ENCODE measurements at regions not wholly inside any gene's neighbourhood (a gene's known extent, or its start where the extent isn't known, plus 50 kb on each side); places are given as distances from the start of the nearest gene placed in this dataset.

DNA sequence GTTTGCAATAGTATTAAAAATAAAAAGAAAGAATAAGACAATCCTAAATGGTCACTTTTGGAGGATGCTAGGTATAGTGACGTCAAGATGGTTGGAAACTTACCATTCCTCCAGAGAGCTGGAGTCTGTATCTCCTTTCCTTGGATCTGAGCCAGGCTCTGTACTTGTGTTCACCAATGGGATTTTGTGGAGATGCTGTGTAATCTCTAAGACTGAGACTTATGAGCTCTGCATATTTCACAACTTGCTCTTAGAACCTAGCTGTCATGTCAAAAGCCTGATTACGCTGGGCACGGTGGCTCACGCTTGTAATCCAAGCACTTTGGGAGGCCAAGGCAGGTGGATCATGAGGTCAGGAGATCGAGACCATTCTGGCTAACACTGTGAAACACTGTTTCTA is 126.8 kb upstream of the CLSTN2 start:
- Mint-ChIP-seq H3K27me3 (peaks cover 10% of the 10 kb centered on the region), H3K4me3 (no peak overlapping the region), H3K27ac (no peak overlapping the region), H3K9me3 (no peaks in the 10 kb centered on the region), H3K4me1 (ENCODE audit: unreplicated experiment) (peaks cover 4% of the 10 kb centered on the region), H3K36me3 (no peaks in the 10 kb centered on the region)
- TF ChIP-seq, protein P1, sequence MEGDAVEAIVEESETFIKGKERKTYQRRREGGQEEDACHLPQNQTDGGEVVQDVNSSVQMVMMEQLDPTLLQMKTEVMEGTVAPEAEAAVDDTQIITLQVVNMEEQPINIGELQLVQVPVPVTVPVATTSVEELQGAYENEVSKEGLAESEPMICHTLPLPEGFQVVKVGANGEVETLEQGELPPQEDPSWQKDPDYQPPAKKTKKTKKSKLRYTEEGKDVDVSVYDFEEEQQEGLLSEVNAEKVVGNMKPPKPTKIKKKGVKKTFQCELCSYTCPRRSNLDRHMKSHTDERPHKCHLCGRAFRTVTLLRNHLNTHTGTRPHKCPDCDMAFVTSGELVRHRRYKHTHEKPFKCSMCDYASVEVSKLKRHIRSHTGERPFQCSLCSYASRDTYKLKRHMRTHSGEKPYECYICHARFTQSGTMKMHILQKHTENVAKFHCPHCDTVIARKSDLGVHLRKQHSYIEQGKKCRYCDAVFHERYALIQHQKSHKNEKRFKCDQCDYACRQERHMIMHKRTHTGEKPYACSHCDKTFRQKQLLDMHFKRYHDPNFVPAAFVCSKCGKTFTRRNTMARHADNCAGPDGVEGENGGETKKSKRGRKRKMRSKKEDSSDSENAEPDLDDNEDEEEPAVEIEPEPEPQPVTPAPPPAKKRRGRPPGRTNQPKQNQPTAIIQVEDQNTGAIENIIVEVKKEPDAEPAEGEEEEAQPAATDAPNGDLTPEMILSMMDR (conservative IDR thresholded peaks at IDR 0.05), result no peak
- no peak for DNase-seq (ENCODE audit: extremely low spot score, unreplicated experiment)

DNA sequence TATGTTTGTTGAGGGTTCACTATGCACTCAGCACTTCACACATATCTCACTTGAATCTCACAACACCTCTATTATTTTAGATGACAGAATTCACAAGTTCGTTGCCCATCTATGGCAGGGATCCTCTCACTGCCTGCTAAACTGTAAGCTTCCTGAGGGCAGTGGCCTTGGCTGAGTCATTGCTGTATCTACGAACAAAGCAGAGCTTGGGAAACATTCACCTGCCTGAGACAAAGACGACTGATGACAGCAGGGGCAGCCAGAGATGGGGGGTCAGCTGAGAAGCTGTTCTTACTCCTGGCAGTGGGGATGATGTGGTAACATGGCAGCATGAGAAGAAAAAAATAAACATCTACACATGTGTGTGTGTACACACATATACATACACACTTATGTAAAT is 125.5 kb upstream of the NMNAT3 start:
- Mint-ChIP-seq H3K9me3 (no peaks in the 10 kb centered on the region), H3K4me1 (ENCODE audit: unreplicated experiment) (no peaks in the 10 kb centered on the region), H3K36me3 (no peaks in the 10 kb centered on the region), H3K27me3 (peaks cover 4% of the 10 kb centered on the region), H3K27ac (no peak overlapping the region), H3K4me3 (no peak overlapping the region)
- TF ChIP-seq, protein P1 (conservative IDR thresholded peaks at IDR 0.05), result no peak
- DNase-seq (ENCODE audit: extremely low spot score, unreplicated experiment), result no peak

DNA sequence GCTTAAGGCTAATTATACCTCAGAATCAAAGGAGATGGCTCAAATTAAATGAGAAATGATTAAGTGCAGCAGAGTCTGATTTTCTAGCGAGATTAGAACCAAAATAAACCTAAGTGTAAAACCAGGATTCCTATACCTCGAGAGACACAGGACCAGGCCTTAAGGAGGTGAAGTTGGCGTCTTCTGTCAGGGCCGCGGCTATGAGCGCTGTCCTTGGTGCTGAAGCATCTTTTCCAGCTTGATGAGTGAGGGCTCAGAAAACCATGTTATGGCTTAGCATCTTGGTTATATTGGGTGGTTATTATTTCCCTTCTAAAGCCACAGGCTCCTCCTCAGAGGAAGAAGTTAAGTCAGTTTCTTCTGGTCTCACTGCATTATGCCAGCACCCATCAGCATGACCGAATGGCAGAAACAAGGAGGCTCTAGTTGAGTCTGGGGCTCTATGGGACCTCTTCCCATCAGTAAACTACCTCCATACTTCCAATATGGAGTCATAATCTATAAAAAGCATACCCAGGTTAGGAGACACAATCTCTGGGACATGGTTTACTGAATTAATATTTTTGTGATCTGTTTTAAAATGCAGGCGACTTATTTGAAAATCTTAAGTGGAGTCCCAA is 120.1 kb upstream of the NMNAT3 start:
- TF ChIP-seq, protein P1 (conservative IDR thresholded peaks at IDR 0.05), result no peak
- H3K27me3 Mint-ChIP-seq, result peaks cover 18% of the 10 kb centered on the region
- H3K9me3 Mint-ChIP-seq, result no peaks in the 10 kb centered on the region
- DNase-seq (ENCODE audit: extremely low spot score, unreplicated experiment), result peak; percentile 76
- no peak overlapping the region for H3K27ac Mint-ChIP-seq
- no peaks in the 10 kb centered on the region for H3K4me1 Mint-ChIP-seq (ENCODE audit: unreplicated experiment)
- no peak overlapping the region for H3K4me3 Mint-ChIP-seq
- H3K36me3 Mint-ChIP-seq, result no peaks in the 10 kb centered on the region

DNA sequence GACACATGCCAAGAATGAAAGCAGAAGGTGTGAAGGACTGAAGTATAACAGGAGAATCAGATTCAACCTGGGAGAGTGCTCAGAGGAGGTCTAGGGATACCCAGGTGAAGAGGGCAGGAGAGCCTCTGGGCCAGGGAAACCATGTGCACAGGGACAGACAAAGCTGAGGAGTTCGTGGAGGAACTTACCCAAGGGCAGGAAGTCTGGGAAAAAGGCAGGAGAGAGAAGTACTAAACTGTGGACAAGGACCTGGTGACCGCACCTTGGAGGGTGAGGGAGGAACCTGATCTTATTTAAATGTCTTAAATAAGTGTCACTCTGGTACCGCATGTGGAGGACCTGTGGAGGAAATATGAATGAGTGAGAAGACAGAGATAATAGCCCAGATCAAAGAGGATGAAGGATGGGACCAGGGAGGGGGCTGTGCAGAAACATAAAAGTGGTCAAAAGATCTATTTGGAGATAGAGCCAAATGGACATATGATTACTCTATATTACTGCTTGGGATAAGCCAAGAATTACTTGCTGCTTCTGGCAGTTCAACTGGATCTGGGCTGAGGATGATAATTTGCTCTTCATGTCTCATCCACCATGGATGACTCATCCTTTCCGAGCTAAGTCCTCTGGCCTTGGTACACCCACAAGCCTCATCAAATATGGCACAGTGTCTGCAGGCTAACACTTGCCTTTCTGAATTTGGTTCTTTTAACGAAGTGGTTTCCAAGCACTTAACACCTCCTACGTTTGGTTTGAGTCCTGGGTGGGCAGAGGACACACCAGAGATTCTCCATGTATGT is 116.9 kb upstream of the NMNAT3 start:
- H3K4me3 Mint-ChIP-seq, result no peak overlapping the region
- H3K9me3 Mint-ChIP-seq, result no peaks in the 10 kb centered on the region
- H3K27me3 Mint-ChIP-seq, result peaks cover 35% of the 10 kb centered on the region
- no peaks in the 10 kb centered on the region for H3K36me3 Mint-ChIP-seq
- no peak overlapping the region for H3K27ac Mint-ChIP-seq
- H3K4me1 Mint-ChIP-seq (ENCODE audit: unreplicated experiment), result no peaks in the 10 kb centered on the region
- no peak for DNase-seq (ENCODE audit: extremely low spot score, unreplicated experiment)
- TF ChIP-seq, protein P1 (conservative IDR thresholded peaks at IDR 0.05), result no peak

DNA sequence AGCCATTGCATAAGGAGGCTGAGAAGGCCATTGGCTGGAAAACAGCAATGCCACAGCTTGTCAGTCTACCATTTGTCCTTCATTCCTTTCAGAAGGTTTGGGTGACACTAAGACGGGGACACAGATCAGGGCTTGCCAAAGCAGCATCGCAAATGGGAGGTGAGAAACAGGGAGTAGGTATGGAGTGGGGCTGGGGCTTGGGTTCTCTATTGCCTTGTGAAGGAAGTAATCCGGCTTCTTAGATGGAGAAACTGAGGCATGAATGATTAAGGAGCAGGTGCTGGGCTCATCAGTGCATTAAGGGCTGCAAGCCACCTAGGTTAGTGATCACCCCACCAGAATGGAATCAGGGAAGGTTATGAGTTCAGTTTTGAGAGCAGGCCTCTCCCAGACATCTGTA is 115.6 kb upstream of the NMNAT3 start:
- Mint-ChIP-seq H3K36me3 (no peaks in the 10 kb centered on the region), H3K27ac (no peak overlapping the region), H3K27me3 (peaks cover 35% of the 10 kb centered on the region), H3K4me3 (no peak overlapping the region), H3K9me3 (no peaks in the 10 kb centered on the region), H3K4me1 (ENCODE audit: unreplicated experiment) (no peaks in the 10 kb centered on the region)
- TF ChIP-seq, protein P1 (conservative IDR thresholded peaks at IDR 0.05), result no peak
- DNase-seq (ENCODE audit: extremely low spot score, unreplicated experiment), result no peak
